ENCODE measurements at regions not wholly inside any gene's neighbourhood (a gene's known extent, or its start where the extent isn't known, plus 50 kb on each side); places are given as distances from the start of the nearest gene placed in this dataset.

DNA sequence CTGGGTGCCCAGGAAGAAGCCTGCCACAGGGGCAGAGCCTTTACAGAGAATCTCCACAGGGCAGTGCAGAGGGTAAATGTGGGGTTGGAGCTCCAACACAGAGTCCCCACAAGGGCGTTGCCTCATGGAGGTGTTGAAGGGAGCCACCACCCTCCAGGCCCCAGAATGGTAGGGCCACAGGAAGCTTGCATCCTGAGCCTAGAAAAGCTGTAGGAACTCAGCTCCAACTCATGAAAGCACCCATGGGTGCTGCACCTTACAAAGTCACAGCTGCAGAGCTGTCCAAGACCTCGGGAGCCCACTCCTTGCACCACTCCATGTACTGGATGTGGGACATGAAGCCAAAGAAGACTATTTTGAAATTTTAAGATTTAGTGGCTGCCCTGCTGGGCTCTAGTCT lies 73.3 kb upstream of the KCNH8 start:
- no peak for TF ChIP-seq EZH2phosphoT487 (IDR thresholded peaks at IDR 0.05; ENCODE audit: insufficient read depth, low read depth)
- no peak for TF ChIP-seq EZH2 (IDR thresholded peaks at IDR 0.05; ENCODE audit: insufficient read depth, poor library complexity, severe bottlenecking)

All from GM23248 (cell line).